GM19452 (cell line): ENCODE measurements at regions not wholly inside any gene's neighbourhood (a gene's known extent, or its start where the extent isn't known, plus 50 kb on each side); places are given as distances from the start of the nearest gene placed in this dataset.

Experiments
- ATAC-seq: cut with Tn5 transposase; IDR thresholded peaks from one replicate; pipeline ENCODE4 v1.9.1; 2021; ENCODE audit not compliant: unreplicated experiment

- no peak for ATAC-seq
Observed at GRCh38 chr6:40725390-40725789, 138.2 kb upstream of the LRFN2 start.

- ATAC-seq = no peak
Observed at GRCh38 chr6:40724886-40725285, 137.7 kb upstream of the LRFN2 start.

DNA sequence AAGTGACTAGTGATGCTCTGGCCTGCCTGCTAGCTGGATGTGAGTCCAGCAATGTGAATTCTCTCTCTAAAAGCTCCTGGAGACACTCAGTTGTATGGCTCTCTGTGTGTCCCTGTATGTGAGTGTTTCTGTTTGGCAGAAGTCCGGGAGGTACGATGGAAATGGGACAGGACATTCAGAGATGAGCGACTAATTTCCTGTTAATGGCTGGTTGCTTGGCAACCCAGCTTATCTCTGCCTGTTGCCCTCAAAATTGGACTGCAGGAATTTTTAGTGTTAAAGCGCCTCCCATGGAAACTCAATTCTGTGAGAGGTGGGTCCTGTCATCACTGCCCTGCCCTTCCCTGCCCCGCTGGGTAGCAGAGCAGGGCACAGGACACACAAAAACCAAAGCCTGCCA lies 136.8 kb upstream of the LRFN2 start:
- no peak for ATAC-seq

DNA sequence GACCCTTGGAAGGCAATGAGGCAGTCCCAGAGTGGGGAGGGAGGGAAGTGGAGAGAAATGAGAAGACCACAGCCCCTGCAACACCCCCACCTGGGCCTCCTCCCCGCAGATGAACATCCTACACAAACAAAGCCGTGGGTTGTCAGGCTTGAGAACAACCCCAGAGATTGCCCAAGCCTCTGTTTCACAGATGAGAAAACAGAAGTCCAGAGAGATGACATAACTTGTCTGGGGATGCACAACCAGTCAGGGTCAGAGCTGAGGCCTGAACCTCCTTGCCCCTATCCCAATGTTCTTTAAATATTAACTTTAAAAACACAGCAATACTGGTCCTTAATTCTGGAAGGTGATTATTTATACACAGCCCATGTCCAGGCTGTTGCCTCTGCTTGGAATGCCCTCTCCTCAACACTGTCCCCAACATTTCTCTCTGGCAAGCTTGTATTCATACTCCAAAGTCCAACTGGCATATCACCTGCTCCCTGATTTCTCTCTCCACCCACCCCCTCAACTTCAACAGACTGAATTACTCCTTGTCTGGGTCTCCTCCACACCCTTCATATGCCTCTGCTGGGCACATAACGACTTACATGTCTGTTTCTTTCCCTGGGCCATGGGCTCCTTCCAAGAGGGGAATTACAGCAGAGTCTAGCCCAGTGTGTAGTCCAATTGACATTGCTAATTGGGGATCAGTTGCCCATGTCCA lies 135.5 kb upstream of the LRFN2 start:
- no peak for ATAC-seq

- ATAC-seq = no peak
Observed at GRCh38 chr6:40722091-40722490, 134.9 kb upstream of the LRFN2 start.

GRCh38 chr6:40721271-40721952 lies 134.2 kb upstream of the LRFN2 start:
- ATAC-seq = no peak

- no peak for ATAC-seq
Observed at GRCh38 chr6:40720375-40720748, 133.2 kb upstream of the LRFN2 start.

DNA sequence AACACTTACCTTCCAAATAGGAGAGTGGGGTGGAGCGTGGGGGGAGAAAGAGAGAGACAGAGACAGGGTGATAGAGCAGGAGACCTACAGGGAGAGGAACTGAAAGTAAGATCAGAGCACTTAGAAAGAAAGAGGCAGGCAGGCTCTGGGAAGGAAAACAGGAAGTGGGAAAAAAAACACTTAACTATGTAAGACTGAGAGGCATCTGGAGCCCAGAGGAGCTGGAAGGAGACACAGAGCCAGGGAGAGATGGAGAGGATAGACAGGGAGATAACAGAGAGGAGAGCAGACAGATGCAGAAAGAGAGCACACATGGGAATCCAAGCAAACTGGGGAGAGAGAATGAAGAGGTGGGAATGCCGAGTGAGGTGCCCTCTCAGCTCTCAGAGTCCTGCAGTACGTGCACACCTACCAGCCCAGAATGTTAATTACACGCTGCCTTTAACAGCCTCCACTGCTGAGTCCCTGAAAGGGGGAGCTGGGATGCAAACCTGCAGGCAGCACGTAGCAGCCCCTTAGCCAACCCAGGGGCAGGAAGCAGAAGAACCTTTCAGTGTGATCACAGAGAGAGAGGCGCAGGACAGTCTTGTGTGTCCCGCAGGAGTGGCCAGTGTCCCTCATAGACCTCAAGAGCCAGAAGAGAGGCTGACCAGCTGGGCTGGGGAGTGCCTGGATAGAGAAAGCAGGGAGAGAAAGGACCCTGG lies 132.7 kb upstream of the LRFN2 start:
- ATAC-seq = no peak

DNA sequence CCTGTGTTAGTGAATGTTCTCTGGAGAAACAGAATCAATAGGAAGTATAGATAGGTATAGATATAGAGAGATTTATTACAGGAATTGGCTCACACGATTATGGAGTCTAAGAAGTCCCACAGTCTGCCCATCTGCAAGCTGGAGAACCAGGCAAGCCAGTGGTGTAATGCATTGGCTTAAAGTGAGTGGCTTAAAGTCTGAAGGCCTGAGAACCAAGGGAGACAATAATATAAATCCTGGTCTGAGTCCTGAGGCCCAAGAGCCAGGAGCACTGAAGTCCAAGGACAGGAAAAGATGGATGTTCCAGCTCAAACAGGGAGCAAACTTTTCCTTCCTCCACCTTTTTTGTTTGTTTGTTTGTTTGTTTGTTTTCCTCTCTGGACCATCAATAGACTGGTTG lies 131.2 kb upstream of the LRFN2 start:
- no peak for ATAC-seq

- no peak for ATAC-seq
Observed at GRCh38 chr6:40717411-40718057, 130.4 kb upstream of the LRFN2 start.

- no peak for ATAC-seq
Observed at GRCh38 chr6:40715570-40716403, 128.6 kb upstream of the LRFN2 start.

DNA sequence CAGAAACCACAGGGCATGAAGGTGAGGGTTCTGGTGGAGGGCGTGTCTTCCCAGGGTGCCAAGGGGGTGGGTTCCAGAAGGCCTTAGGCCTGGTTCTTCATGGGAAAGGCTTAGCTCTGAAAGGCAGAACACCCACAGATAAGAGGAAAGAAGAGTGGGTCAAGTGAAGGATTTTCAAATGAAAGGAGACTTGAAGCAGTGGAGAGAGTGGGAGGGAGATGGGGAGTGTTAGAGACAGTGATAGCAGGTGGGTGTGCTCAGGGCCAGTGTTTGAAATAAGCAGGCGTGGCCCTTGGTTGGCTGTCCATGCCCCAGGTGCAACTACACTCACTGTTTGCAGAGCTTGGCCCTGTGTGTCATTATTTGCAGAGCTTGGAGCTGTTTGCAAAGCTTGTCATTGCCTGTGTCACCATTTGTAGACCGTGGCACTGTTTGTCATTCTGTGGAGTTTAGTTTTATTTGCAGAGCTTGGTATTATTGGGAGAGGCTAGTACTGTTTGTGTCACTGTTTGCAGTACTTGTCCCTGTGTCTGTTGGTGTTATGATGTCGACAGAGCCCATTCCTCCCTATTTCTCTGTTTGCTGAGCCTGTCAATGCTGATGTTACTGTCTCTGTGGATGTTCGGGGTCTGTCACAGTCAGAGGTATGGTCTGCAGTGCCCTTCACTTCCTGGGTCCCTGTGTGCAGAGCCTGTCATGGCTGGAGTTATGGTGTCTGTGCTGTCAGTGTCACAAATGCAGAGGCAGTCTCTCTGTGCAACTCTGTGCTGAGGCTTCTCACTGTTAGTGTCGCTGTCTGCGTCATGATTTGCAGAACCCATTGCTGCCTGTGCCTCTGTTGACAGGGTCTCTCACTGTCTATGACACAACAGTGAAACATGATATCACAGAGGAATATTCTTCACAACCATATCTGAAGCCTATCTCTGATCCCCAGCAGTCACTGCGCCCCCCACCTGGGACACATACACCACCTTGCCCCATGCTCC lies 127.7 kb upstream of the LRFN2 start:
- no peak for ATAC-seq

DNA sequence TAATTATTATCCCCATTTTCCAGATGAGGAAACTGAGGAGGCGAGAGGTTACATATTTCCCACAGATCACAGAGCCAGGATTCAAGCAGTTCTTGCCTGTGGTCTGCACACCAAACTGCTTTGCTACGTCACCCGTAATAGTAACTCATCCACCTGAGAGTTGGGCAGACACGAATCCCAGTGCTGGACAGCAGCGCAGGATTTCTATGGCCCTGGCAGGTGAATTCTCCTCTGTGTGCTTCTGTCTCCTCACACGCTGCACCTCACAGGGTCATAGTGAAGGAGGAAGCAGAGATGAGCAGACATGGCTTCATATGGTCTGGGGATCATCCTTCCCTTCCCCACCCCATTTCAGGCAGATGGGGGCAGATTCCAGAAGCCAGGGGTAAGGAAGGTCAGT lies 127.0 kb upstream of the LRFN2 start:
- no peak for ATAC-seq

- no peak for ATAC-seq
Observed at GRCh38 chr6:40713002-40713719, 126.0 kb upstream of the LRFN2 start.

DNA sequence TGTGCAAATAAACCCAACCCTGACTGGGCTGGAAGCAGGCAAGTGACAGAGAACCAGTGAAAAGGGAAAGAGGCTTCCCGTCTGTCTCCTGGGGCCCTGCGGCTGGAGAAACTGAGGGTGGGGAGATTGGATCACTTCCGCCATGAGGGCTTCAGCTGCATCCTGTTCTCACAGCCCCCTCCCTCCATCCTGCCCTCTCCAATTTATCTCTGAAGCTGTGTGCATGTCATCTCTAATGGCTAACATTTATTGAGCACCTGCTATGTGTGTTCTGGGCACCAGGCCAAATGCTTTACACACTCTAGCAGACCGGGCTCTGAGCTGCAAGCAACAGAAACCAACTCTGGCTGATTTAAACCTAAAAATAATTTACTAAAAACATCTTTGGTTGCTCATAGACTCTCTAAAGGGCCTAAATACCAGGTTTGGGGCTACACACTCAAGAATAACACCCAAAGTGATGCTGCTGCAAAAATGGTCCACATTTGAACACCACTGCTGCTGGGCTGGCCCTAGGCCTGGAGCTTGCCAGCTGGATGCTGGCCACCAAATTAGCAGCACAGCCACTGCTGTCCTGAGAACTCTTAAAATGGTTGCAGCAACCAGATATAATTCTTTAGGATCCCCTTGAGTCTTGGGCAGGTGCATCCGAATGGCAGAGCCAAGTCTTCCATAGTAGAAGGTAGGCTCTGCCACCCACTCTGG lies 123.6 kb upstream of the LRFN2 start:
- ATAC-seq = no peak

- no peak for ATAC-seq
Observed at GRCh38 chr6:40708049-40708448, 120.9 kb upstream of the LRFN2 start.

DNA sequence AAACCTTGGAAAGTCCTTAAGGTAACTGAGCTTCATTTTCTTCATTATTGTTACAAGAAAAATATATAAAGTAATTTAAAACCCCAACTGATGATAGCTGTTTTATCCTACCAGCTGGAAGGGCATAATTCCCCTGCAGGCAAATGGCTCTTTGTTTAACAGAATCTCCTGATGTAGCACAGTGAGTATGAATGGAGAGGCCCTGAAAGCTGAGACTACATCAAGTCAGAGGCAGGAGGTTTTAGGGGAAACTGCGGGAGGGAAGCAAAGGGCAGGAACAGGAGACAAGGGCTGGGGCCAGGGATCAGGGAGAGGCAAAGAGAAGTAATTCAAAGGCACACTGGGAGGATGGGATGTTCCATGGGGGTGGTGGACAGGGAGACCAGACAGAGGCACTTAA lies 119.0 kb upstream of the LRFN2 start:
- no peak for ATAC-seq

DNA sequence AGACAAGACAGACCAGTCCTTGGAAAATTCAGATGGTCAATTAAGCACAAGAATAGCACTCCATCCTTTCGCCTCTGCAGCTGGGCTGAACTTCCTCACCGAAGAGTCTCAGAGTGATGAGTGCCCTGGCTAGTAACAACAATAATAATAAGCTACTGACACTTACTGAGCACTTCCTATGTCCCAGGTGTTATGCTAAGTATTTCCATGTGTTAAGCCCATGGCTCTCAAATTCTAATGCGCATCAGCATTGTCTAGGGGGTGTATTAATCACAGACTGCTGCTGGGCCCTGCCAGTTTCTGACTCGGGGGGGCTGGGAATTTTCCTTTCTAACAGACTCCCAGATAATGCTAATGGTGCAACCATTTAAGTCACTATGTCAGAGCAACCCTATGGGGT lies 118.2 kb upstream of the LRFN2 start:
- ATAC-seq = no peak
